GM12892 (cell line): ENCODE measurements at regions not wholly inside any gene's neighbourhood (a gene's known extent, or its start where the extent isn't known, plus 50 kb on each side); places are given as distances from the start of the nearest gene placed in this dataset.

Experiments used
- POLR2A ChIP-seq: IDR thresholded peaks from 2 replicates; pipeline ENCODE4 v1.6.1; 2011; ENCODE audit warnings: low read depth, low read length, control low read depth
- POLR2AphosphoS5 ChIP-seq: IDR thresholded peaks from 2 replicates; pipeline ENCODE4 v1.6.1; 2011; ENCODE audit warnings: low read depth, low read length, control low read depth

DNA sequence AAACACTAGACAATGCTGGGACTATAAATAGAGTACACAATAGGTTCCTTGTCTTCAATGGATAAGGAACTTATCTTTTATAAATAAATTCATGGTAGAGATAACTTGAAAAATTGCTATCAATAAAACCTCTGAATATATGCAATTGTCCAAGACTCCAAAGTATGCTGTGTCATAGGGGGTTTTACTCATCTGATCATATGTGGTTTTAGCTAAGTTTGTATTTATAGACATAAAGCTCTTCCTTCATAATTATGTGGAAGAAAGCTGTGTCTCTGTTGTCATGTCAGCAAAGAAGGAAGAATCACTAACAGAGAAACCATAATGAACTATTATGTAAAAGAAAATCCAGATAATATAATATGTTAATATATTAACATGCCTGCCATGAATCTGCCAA, 111.5 kb upstream of the ATXN7L3B start:
- TF ChIP-seq POLR2A (no peak), POLR2AphosphoS5 (no peak)
